GOT3 (cell line): ENCODE measurements at regions not wholly inside any gene's neighbourhood (a gene's known extent, or its start where the extent isn't known, plus 50 kb on each side); places are given as distances from the start of the nearest gene placed in this dataset.

ENCODE experiments used
- DNase-seq: peaks from one replicate; lab custom pipeline; 2025; ENCODE audit warnings: mixed read lengths; lab: John Stamatoyannopoulos, UW

DNA sequence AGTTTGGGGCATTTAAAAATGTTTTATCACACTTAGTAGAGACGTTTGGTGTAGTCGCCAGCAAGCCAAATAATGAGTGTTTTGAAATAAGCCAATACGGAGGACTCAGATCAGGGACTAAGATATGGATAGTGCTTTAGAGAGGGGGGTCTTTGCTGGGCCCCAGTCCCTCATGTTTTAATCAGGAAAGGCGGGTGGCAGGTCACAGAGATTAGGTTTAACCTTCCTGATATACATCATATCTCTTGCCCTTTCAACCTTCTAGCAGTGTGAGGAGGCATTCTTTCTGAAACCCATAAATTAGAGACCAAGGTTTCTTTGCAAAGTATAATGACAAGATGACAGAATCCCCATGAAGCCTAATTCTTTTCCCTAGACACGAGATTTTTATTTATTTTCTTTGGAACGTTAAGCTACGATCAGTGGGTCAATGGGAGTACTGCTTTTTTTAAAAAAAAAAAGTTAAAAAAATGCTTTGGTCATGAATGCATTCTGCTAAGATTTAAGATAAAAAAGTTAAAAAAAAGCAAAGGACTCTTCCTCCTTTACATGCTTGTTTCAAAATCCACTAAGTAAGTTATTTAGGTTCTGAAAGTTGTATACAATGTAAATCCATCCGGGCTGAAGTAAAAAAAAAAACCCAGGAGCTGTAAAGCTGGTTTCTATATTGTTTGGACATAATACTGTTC is 572.1 kb upstream of the SALL1 start:
- DNase-seq: no peak

DNA sequence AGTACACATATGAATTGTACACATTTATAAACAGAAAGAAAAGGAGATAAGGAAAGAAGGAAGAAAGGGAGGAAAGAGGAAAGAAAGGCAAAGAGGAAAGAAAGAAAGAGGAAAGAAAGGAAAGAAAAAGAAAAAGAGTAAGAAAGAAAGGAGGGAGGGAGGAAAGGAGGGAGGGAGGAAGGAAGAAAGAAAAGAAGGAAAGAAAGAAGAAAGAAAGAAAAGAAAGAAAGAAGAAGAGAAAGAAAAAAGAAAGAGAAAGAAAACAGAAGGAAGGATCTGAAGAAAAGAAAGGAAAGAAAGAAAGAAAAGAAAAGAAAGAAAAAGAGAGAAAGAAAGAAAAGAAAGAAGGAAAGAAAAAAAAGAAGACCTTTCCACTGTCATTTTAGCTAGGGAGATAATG is 571.4 kb upstream of the SALL1 start:
- no peak for DNase-seq

DNA sequence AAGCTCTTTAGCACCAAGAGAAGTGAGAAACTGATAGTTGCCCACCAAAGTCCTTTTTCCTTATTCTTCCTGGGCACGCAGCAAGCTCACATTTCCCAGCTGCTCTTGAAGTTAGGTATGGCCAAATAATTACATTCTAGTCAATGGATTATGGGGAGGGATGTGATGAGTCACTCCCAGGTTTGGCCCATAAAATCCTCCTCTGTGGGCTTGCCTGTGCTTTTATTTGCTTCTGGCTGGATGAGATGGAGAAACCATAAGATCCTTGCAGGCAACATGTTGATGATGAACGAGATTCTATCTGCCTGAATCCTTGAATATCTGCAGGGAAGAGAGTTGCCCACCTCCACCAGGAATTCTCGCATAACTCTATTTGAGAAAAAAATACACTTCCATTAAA is 568.3 kb upstream of the SALL1 start:
- DNase-seq: no peak

DNA sequence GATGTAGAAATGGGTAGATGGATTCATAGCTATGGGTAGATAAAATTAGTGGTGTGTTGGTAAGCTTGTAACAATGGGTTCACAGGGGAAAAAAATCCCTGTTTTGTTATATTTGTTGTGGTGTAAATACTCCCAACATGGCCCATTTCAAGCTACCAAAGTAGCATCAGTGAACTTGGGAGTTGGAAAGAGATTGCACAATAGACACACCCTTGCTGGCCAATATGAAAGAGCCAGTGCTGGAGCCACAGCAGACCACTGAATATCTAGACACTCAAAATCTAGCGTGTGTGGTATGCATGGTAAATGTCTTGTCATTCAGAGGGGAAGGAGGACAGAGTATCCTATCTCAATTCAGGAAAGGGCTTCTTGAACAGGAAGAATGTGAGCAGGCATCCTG is 565.1 kb upstream of the SALL1 start:
- DNase-seq: no peak

DNA sequence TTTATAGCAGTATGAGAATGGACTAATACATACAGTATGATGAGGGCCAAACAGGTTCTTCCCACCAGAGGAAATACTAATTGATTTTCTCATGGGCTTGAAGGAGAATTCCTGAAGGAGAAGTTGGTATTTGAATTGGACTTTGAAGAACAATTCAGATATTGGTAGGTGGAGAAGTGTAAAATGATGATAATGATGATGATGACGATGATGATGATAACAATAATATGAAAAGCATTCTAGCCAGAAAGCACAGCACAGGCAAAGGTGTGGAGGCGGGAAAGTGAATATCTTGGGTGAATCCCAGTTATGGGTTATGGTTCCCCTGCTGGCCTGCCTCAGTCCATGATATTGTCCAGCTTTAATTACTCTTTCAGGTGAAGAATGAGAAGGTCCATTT is 562.4 kb upstream of the SALL1 start:
- DNase-seq: no peak

DNA sequence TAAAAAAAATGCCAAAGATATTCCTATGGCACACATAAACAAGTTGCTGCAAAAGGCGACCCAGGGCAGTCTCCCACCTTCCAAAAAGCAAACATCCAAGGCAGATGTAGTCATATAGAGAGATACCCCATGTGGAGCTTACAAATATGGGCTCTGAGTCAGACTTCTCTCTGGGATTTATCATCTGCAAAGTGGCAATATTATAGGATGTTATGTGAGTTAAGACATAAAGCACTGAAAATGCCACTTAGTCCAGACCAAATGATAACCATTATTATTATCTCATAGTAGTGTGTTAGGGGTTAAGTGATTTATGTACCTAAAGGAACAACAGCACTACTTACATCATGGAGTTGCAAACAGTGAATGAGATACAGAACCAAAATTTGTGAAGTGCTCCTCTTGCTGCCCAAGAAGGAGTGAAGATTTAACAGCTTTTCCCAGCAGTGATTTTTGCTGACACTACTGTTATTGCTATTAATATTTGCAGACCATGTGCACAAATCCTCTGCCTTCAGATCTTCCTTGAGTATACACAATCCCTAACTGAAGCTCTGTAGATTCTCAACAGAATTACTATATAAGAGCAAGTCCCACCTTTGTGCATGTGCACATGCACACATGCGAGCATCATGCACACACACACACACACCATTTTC is 560.0 kb upstream of the SALL1 start:
- no peak for DNase-seq

DNA sequence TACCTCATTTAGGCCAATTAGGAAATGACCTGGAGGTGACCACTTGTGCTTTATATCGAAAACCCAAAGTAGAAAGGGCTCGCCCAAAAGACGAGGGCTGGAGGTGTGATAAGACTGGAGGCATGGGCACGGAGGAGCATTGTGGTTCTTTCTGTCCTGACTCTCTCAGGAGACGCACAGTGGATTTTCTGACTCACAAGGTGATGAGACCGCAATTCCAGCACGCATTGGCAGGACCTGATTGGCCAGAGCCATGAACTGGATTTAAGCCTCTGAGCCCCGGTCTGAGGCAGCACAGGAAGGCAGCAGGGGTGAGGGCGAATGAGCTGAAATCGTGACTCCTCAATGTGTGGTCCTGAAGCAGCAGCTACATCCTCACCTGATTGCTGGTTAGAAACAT is 559.1 kb upstream of the SALL1 start:
- DNase-seq: no peak

DNA sequence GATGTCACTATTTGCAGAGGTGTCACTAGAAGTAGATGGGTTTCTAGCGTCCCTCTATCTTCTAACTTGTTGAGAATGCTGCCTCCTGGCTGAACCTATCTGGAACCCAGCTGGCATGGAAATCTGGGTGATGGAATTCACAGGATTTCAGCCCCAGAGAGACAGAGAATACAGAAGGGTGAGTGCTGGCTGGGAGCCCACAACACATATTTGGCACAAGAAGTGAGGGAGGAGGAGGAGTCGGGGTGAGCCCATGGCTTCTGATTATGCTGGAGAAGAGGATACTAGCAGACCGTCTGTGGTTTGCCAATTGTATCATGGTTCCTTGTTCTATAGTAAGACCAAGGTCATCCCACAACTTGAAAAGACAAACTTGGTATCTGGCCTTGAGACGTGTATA is 557.8 kb upstream of the SALL1 start:
- DNase-seq: no peak

DNA sequence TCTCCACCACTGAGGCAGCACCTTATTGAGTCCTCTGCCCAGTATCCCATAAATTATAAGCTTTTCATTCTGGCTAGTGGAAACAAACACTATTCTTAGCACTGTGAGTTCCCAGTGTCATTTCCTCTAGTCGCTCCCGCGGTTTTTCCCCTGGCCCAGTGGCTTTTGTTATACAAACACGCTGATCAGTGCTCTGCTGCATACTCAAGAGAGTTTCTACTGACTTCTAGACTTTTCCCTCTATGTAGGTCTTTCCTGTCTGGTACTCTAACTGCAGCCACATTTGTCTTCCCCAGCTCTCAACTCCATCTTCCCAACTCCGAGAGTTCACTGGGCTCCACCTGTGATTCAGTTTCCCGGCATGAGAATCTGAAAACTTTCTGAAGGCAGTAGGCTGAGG is 556.6 kb upstream of the SALL1 start:
- DNase-seq: no peak

DNA sequence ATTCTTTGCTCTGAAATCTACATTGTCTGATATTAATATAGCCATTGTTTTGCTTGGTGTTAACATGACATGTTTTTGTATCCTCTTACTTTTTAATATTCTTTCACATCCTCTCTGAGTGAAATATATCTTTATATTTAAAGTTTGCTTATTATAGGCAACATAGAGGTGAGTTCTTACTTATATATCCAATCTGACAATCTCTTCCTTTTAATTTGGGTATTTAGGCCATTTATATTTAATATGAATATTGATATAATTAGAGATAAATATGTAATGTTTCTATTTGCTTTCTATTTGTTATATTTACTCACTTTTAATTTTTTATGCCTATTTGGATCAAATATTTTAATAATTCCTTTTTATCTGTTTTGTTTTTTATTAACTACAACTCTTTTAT is 554.1 kb upstream of the SALL1 start:
- no peak for DNase-seq

DNA sequence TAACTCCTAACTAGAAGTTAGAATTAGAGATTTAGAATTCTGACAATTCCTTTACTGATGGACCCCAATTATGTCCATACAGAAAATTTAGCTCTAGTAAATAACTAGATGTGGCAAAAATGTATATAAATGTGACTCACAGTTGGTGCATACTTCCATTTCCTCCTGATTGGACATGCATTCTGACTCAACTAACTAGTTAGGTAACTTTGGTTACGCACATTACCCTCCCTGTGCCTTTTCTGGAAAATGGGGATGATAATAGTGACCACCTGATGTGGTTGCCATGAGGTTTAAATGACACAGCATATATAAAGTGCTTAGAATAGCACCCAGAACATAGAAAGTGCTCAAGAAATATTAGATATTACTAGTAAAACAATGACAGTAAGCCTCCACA is 550.0 kb upstream of the SALL1 start:
- no peak for DNase-seq

DNA sequence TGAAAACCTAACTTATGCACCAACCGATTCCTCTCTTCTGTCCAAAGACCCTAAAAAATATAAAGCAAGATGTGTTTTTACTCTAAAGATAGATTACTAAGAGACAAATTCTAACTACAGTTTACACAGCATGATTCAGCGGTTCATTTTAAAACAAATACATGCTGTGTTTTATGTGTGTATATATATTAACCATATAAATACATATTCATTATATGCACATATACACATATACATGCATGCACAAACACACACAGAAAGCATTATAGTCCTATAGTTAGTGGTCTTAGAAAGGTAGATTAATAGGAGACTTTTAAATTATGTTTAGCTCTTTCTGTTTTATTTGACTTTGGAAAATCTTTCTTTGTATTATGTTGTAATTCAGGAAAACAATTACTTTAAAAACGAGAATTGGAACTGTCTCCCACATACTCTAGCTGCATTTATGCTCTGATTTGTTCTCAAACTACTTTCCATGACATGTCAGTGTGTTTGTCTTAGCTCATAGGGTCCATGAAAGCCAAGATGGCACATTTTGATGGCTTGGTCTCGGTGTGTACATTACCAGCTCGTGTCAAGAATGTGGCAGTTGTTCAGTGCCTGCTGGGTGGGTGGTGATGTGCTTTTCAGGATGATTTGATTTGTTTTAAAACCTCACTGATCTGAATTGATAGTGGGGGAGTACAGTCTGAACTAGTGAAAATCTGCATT is 548.8 kb upstream of the SALL1 start:
- DNase-seq: no peak

DNA sequence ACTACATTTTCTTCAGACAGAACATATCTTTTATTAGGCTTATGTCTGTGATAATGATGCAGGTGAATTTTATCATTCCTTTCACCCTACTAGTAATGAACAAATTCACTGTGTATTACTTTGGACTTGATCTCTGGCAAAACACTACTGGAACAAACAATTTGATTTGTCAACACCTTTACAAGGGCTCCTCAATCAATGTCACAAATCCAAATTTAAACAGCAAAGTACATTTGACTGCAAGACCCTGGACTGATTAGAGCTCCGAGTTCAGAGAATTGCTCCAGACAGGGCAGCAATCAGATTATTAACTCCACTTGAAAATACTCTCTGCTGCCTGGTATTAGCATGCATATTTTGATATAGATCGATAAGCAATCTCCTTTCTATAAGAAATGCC is 547.6 kb upstream of the SALL1 start:
- no peak for DNase-seq

DNA sequence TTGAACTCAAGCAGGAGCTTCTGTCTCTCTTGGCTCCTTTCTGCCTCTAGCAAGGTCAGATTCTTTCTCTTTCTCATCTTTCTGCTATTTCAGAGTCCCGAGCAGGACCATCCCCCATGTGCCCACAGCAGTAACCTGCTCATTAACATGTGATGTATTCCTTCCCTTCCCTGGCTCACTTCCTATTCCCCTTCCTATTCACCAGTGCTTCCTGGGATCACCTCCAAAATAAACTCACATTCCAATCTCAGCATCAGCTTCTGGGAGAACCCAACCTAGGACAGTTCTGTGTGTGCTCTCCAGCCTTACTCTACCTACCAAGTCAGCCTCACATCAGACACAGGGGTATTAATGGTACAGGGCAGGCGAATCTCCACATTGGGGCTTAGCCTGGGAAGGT is 546.4 kb upstream of the SALL1 start:
- no peak for DNase-seq

DNA sequence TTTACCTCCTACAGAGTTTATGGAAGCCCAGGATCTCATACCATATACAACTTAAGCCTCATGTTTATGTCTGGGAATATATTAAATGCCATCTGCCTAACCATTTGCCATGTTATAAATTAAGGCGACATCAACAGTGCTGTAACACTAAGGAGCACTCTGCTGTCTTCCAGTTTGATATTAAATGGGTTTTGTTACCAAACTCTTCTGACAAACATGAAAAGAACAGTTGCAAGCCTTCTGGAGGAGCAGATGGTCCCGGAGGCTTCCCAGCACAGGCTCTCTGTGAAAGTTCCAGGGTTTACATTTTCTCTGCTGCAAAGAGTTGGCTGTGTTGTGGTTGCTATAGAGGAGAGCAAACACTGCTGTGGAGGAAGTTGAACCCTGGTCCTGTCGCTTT is 545.3 kb upstream of the SALL1 start:
- no peak for DNase-seq

DNA sequence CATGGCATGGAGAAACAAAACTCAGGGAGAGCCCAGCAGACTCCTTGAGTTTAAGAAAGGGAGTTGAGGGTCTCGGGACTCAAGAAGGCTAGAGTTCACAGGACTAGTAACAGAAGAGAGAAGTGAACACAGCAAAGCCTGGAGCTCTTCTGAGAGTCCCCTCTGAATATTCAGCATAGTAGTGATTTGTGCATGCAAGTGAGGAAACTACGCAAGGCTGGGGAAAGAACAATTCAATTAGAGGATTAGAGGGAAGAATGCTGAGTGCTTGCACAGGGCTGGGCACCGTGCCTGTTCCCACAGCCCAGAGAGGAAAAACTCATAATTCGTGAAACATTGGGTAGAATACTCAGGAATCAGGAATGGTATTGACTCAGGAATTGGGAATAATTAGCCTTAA is 540.0 kb upstream of the SALL1 start:
- DNase-seq: no peak

DNA sequence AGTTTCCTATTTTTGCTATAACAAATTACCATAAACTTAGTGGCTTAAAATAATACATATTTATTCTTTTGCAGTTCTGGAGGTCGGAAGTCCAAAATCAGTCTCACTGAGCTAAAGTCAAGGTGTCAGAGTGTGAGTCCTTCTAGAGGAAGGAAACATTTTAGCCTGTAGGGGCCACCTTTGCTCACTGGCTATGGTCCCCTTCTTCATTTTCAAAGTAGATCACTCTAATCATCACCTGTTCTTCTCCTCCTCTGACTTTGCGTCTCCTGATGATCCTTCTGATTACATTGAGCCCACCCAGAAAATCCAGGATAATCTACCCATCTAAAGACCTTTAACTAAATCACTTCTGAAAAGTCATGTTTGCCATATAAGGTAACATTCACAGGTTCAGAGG is 534.4 kb upstream of the SALL1 start:
- no peak for DNase-seq

DNA sequence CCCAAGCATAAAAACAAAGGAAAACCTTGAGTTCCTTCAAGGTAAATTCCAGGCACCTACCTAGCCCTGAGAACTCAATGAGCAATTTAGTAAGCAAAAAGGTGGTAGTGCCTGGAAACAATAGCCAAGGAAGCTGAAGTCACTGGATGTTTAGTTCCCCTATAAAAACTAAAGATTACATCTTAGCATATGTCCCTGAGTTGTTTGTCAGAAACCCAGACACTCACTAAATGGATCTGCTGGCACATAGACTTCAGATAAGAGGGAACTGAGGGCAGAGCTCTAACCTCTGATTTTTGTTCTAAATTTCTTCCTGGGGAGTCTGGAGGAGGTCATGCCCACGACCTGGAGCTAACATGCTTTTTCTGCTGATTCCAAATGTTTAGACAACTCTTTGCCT is 532.8 kb upstream of the SALL1 start:
- DNase-seq: no peak

DNA sequence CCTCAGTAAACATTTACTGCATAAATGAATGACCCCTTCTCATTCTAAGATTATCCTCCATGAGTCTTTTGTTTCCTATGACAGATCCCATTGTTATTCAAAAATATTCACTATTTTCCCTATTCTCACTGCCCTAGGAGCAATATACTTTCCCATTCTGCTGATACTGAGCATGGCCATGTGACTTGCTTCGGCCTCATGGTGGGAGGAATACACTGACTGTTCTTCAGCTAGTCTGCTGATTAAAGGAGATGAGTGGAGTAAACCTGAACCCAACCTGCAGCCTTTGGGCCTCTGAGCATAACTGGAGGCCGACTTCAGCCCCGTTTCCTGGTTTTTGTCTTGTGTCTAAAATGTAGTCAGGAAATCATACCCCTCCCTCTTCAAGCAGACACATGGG is 531.8 kb upstream of the SALL1 start:
- DNase-seq: no peak

DNA sequence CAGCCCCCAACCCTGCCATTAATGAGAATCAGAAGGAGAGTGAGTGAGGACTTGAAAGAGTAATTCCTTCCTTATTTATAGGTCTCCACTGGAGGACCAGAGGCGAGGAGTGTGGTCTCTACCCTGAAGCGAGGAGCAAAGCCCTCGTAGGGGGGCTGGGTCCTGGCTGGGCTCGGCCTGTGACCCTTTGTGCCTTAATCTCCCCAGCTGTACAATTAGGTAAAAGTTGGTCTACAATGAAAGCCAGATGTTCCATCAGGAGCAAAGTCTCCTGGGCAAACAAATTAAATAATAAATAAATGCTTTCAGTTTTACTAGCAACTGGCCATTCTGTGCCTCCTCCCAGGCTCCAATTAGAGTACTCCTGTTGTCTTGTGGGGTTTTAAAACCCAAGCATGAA is 523.5 kb upstream of the SALL1 start:
- no peak for DNase-seq

DNA sequence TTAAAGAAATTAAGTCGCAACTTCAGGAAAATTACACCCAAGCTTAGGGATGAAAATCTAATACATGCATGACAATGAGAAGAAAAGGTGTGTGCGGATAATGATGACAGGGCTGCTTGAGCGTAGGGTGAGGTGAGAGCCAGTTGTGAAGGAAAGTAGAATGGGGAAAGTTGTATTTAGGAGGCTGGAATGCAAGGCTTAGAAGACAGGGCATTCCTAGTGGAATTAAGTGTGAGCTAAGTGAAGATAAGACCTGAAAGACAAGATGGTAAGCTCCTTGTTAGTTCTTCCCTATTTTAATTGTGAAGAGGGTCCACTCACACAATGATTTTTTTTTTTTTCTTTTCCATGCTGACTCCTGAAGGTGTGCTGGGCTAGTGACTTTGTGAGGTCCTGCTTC is 519.5 kb upstream of the SALL1 start:
- DNase-seq: no peak

DNA sequence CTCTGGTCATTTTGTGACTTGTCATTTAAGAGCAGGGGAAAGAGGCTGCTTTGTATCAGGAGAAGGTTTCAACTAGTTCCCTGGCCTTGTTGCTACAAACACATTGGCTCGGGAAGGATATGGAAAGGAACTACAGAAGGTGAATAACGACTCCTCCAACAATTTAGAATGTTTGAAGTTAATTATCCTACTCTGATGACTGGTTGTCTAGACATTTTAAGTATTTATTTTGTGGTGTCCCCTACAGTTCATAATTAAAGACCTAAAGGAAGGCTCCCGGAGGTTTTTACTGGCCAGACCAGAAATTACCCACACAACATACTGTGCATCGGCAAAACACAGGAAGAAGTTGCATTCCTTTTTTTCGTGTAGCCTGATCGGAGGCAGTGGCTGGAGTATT is 515.8 kb upstream of the SALL1 start:
- DNase-seq: no peak

DNA sequence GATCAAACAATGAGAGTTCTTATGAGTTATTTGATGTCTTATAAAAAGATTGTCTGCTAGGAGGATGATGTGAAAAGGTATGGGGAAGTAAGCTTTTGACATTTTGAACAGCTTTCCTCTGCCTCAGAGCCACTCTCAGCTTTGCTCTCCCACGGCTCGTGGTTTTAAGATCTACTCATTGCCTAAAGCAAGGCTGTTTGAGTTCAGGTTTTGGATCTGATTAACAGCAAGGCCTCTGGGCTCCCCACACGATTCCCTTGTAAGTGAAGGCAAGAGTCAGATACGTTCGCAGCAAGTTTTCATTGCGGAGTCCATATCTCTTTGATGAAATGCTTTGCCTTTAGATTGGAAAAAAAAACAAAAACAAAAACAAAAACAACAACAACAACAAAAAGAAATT is 515.0 kb upstream of the SALL1 start:
- no peak for DNase-seq
